HCT116 (cell line): ENCODE measurements at regions not wholly inside any gene's neighbourhood (a gene's known extent, or its start where the extent isn't known, plus 50 kb on each side); places are given as distances from the start of the nearest gene placed in this dataset.

Experiments used
- ATAC-seq: fragments of 200-7000 bp; cut with Tn5 transposase; 2 replicates; pipeline ENCODE4 v1.9.1; 2020; ENCODE audit warnings: mild to moderate bottlenecking, moderate library complexity
- BruUV-seq: library from RNA; stranded (reverse); fragments of 400-500 nt; replicated peaks from 2 replicates; lab custom pipeline; 2021; lab: Mats Ljungman, UMichigan
- CTCF ChIA-PET: fragments of 300-600 bp; sonication (Branson Sonifier 250); formaldehyde crosslinking; loops from one replicate; lab custom pipeline; 2021; ENCODE audit warnings: antibody characterized with exemption; lab: Charles Lee
- POLR2A ChIA-PET: fragments of 300-600, 350-600 bp; sonication (Branson Sonifier 250); formaldehyde crosslinking; loops from one replicate; lab custom pipeline; 2021; ENCODE audit warnings: antibody characterized with exemption; lab: Charles Lee
- RAD21 ChIA-PET, 2 experiments: fragments of 300-600 bp; sonication (Branson Sonifier 250); formaldehyde crosslinking; loops; one replicate each; lab custom pipeline; 2023; ENCODE audit warnings: low total read pairs in 2 of 2; ENCODE audit not compliant: uncharacterized antibody in 2 of 2, unreplicated experiment in 2 of 2, low non-redundant PET in 1 of 2; lab: Charles Lee
- DNase-seq: peaks from one replicate; pipeline ENCODE4 v3.0.0-alpha.2; 2010; ENCODE audit warnings: low read depth, low spot score
- H2AFZ ChIP-seq: fragments of 200-600 bp; shearing (Covaris generic), sonication (generic); 2 replicates; pipeline ENCODE4 v1.6.1; 2017; ENCODE audit warnings: low read depth, mixed run types, mixed read lengths, antibody characterized with exemption, low read length; ENCODE audit not compliant: poor library complexity, severe bottlenecking
- H3K27ac ChIP-seq: 2 replicates; pipeline ENCODE4 v1.5.1; 2012; ENCODE audit warnings: low read depth, low read length
- H3K27me3 ChIP-seq: fragments of 200-600 bp; sonication (generic); 2 replicates; pipeline ENCODE4 v1.6.1; 2016; ENCODE audit warnings: mixed run types, low read length, mixed read lengths; ENCODE audit not compliant: insufficient read depth
- H3K36me3 ChIP-seq, 2 experiments: fragments of 200-500 bp in 1 of 2; fragments of 200-600 bp in 1 of 2; sonication (Bioruptor generic) in 1 of 2; sonication (generic) in 1 of 2; 2 replicates each; pipeline versions ENCODE4 v1.5.1 to v1.6.1; 2014 to 2016; ENCODE audit warnings: low read length in 2 of 2, inconsistent platforms in 1 of 2, mixed read lengths in 1 of 2, mixed run types in 1 of 2; ENCODE audit not compliant: insufficient read depth in 2 of 2, control insufficient read depth in 1 of 2
- H3K4me1 ChIP-seq, 2 experiments: fragments of 200-600 bp in 1 of 2; sonication (generic) in 1 of 2; 2 replicates each; pipeline versions ENCODE4 v1.5.1 to v1.6.1; 2012 to 2017; ENCODE audit warnings: low read length in 2 of 2, inconsistent platforms in 1 of 2, mild to moderate bottlenecking in 1 of 2, mixed read lengths in 1 of 2, mixed run types in 1 of 2, moderate library complexity in 1 of 2; ENCODE audit not compliant: insufficient read depth in 2 of 2, control insufficient read depth in 1 of 2
- H3K4me2 ChIP-seq: fragments of 200-600 bp; sonication (generic); 2 replicates; pipeline ENCODE4 v1.6.1; 2017; ENCODE audit warnings: mixed run types, low read length, mixed read lengths
- H3K4me3 ChIP-seq, 2 experiments: fragments of 200-600 bp in 1 of 2; sonication (generic) in 1 of 2; replicated peaks in 1 of 2; 2 replicates each; pipeline ENCODE4 v1.5.1; 2011 to 2016; ENCODE audit warnings: low read length in 2 of 2, control low read depth in 1 of 2, low read depth in 1 of 2, mild to moderate bottlenecking in 1 of 2, mixed read lengths in 1 of 2, mixed run types in 1 of 2
- H3K79me2 ChIP-seq: fragments of 200-600 bp; sonication (generic); 2 replicates; pipeline ENCODE4 v1.6.1; 2017; ENCODE audit warnings: mild to moderate bottlenecking, mixed run types, low read length, moderate library complexity, mixed read lengths; ENCODE audit not compliant: insufficient read depth
- H3K9ac ChIP-seq: fragments of 200-600 bp; sonication (generic); 2 replicates; pipeline ENCODE4 v1.6.1; 2016; ENCODE audit warnings: low read length, mixed read lengths
- H3K9me2 ChIP-seq: fragments of 200-600 bp; sonication (generic), shearing (Covaris generic); 2 replicates; pipeline ENCODE4 v1.6.1; 2017; ENCODE audit warnings: mixed run types, mild to moderate bottlenecking, moderate library complexity; ENCODE audit not compliant: insufficient read depth
- H3K9me3 ChIP-seq, 2 experiments: fragments of 200-500 bp in 1 of 2; fragments of 200-600 bp in 1 of 2; sonication (Bioruptor generic) in 1 of 2; sonication (generic) in 1 of 2; 2 replicates each; pipeline ENCODE4 v1.6.1; 2014 to 2017; ENCODE audit warnings: low read length in 2 of 2, mixed read lengths in 2 of 2, inconsistent platforms in 1 of 2, low read depth in 1 of 2, mild to moderate bottlenecking in 1 of 2, mixed run types in 1 of 2, moderate library complexity in 1 of 2; ENCODE audit not compliant: control insufficient read depth in 1 of 2, insufficient read depth in 1 of 2
- H4K20me1 ChIP-seq: fragments of 200-600 bp; sonication (generic), shearing (Covaris generic); 2 replicates; pipeline ENCODE4 v1.6.1; 2017; ENCODE audit warnings: mixed run types, mild to moderate bottlenecking, moderate library complexity; ENCODE audit not compliant: insufficient read depth
- CBX3 ChIP-seq: IDR thresholded peaks from 2 replicates; pipeline ENCODE4 v1.6.1; 2012; ENCODE audit warnings: low read depth
- CEBPB ChIP-seq: IDR thresholded peaks from 2 replicates; pipeline ENCODE4 v1.6.1; 2012; ENCODE audit warnings: low read depth
- EGR1 ChIP-seq: IDR thresholded peaks from 2 replicates; pipeline ENCODE4 v1.6.1; 2012; ENCODE audit warnings: low read depth
- EZH2 ChIP-seq: fragments of 200-600 bp; sonication (generic); IDR thresholded peaks from 2 replicates; pipeline ENCODE4 v1.6.1; 2017; ENCODE audit warnings: antibody characterized with exemption, mixed run types
- EZH2phosphoT487 ChIP-seq: fragments of 200-600 bp; IDR thresholded peaks from 2 replicates; pipeline ENCODE4 v1.6.1; 2018; ENCODE audit warnings: antibody characterized with exemption, borderline replicate concordance
- FOSL1 ChIP-seq: IDR thresholded peaks from 2 replicates; pipeline ENCODE4 v1.6.1; 2012; ENCODE audit warnings: low read depth
- POLR2A ChIP-seq: IDR thresholded peaks from 2 replicates; pipeline ENCODE4 v1.7.0; 2011; ENCODE audit warnings: borderline replicate concordance; ENCODE audit not compliant: insufficient read depth, insufficient read length; ENCODE audit errors: extremely low read depth
- POLR2AphosphoS5 ChIP-seq: IDR thresholded peaks from 2 replicates; pipeline ENCODE4 v1.6.1; 2011; ENCODE audit warnings: mild to moderate bottlenecking, low read depth, low read length, moderate library complexity
- SIN3A ChIP-seq: IDR thresholded peaks from 2 replicates; pipeline ENCODE4 v1.6.1; 2012; ENCODE audit warnings: low read depth
- SP1 ChIP-seq: IDR thresholded peaks from 2 replicates; pipeline ENCODE4 v1.6.1; 2012; ENCODE audit warnings: low read depth
- SRF ChIP-seq: IDR thresholded peaks from 2 replicates; pipeline ENCODE4 v1.6.1; 2012; ENCODE audit warnings: low read depth
- TCF7L2 ChIP-seq: IDR thresholded peaks from 2 replicates; pipeline ENCODE4 v1.7.0; 2011; ENCODE audit warnings: borderline replicate concordance, inconsistent platforms; ENCODE audit not compliant: insufficient read depth, insufficient read length; ENCODE audit errors: extremely low read depth
- YY1 ChIP-seq: IDR thresholded peaks from 2 replicates; pipeline ENCODE4 v1.6.1; 2011; ENCODE audit warnings: low read length, low read depth, moderate library complexity, mild to moderate bottlenecking; ENCODE audit not compliant: insufficient replicate concordance; ENCODE audit errors: extremely low read depth
- ZBTB33 ChIP-seq: IDR thresholded peaks from 2 replicates; pipeline ENCODE4 v1.6.1; 2011; ENCODE audit warnings: mild to moderate bottlenecking, low read length, moderate library complexity; ENCODE audit not compliant: insufficient replicate concordance; ENCODE audit errors: extremely low read depth
- ZNF274 ChIP-seq: fragments of 200-500 bp; sonication (Bioruptor generic); IDR thresholded peaks from 2 replicates; pipeline ENCODE4 v1.6.1; 2014; ENCODE audit warnings: mild to moderate bottlenecking, low read depth, low read length, inconsistent platforms
- intact Hi-C: fragments of 100-400 bp; cut with micrococcal nuclease; formaldehyde crosslinking; loops from 2 replicates; pipeline ENCODE4 v1.10.0; 2022
- TF ChIP-seq, protein P1 (sequence below): IDR thresholded peaks from 2 replicates; pipeline ENCODE4 v1.6.1; 2012
- TF ChIP-seq, protein P2 (sequence below): IDR thresholded peaks from 2 replicates; pipeline ENCODE4 v1.6.1; 2012; ENCODE audit warnings: low read depth
- TF ChIP-seq, protein P3 (sequence below), 3 experiments: fragments of 200-600 bp in 1 of 3; sonication (generic) in 1 of 3; IDR thresholded peaks in 2 of 3; conservative IDR thresholded peaks in 1 of 3; 2 replicates each; pipeline ENCODE4 v1.5.1; 2012 to 2017; ENCODE audit warnings: low read depth in 2 of 3, low read length in 2 of 3, antibody characterized with exemption in 1 of 3, borderline replicate concordance in 1 of 3, control low read depth in 1 of 3, mild to moderate bottlenecking in 1 of 3, mixed read lengths in 1 of 3, mixed run types in 1 of 3, moderate library complexity in 1 of 3; ENCODE audit not compliant: insufficient read depth in 1 of 3

DNA sequence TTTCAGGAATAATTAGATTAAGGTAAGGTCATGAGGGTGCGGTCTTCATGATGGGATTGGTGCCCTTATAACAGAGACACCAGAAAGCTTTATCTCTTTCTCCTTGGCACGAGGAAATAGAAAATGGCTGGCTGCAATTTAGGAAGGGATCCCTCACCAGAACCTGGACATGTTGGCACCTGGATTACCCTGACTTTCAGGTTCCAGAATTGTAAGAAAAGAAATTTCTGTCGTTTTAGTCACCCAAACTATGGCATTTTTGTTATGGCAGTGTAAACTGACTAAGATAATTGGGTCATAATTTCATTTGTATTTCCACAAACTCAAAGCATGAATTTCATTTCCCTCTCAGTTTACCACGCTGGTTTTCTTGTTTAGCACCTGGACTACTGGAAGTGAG is 473.6 kb downstream of the PTH2R start:
- Histone ChIP-seq H3K9ac (no peak overlapping the region), H3K27ac (no peak overlapping the region), H3K27me3 (no peaks in the 10 kb centered on the region), H3K4me1 (no peaks in the 10 kb centered on the region), H3K4me2 (no peak overlapping the region), H2AFZ (no peak overlapping the region), H4K20me1 (no peaks in the 10 kb centered on the region), H3K9me2 (no peaks in the 10 kb centered on the region), H3K4me3 (no peak overlapping the region), H3K36me3 (no peaks in the 10 kb centered on the region), H3K79me2 (no peaks in the 10 kb centered on the region), H3K9me3 (no peaks in the 10 kb centered on the region)
- CTCF ChIA-PET, result no interaction called here
- ATAC-seq, result no peak
- TF ChIP-seq YY1, result no peak
- no peak for TF ChIP-seq SP1
- no peak for TF ChIP-seq POLR2A
- no peak for TF ChIP-seq SRF
- no peak for TF ChIP-seq FOSL1
- TF ChIP-seq, protein P1, sequence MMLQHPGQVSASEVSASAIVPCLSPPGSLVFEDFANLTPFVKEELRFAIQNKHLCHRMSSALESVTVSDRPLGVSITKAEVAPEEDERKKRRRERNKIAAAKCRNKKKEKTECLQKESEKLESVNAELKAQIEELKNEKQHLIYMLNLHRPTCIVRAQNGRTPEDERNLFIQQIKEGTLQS, result no peak
- TF ChIP-seq SIN3A, result no peak
- TF ChIP-seq EZH2phosphoT487, result no peak
- no peak for TF ChIP-seq EGR1
- TF ChIP-seq, protein P2, sequence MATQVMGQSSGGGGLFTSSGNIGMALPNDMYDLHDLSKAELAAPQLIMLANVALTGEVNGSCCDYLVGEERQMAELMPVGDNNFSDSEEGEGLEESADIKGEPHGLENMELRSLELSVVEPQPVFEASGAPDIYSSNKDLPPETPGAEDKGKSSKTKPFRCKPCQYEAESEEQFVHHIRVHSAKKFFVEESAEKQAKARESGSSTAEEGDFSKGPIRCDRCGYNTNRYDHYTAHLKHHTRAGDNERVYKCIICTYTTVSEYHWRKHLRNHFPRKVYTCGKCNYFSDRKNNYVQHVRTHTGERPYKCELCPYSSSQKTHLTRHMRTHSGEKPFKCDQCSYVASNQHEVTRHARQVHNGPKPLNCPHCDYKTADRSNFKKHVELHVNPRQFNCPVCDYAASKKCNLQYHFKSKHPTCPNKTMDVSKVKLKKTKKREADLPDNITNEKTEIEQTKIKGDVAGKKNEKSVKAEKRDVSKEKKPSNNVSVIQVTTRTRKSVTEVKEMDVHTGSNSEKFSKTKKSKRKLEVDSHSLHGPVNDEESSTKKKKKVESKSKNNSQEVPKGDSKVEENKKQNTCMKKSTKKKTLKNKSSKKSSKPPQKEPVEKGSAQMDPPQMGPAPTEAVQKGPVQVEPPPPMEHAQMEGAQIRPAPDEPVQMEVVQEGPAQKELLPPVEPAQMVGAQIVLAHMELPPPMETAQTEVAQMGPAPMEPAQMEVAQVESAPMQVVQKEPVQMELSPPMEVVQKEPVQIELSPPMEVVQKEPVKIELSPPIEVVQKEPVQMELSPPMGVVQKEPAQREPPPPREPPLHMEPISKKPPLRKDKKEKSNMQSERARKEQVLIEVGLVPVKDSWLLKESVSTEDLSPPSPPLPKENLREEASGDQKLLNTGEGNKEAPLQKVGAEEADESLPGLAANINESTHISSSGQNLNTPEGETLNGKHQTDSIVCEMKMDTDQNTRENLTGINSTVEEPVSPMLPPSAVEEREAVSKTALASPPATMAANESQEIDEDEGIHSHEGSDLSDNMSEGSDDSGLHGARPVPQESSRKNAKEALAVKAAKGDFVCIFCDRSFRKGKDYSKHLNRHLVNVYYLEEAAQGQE, result no peak
- no peak for TF ChIP-seq CBX3
- TF ChIP-seq TCF7L2, result no peak
- TF ChIP-seq ZBTB33, result no peak
- TF ChIP-seq, protein P3, sequence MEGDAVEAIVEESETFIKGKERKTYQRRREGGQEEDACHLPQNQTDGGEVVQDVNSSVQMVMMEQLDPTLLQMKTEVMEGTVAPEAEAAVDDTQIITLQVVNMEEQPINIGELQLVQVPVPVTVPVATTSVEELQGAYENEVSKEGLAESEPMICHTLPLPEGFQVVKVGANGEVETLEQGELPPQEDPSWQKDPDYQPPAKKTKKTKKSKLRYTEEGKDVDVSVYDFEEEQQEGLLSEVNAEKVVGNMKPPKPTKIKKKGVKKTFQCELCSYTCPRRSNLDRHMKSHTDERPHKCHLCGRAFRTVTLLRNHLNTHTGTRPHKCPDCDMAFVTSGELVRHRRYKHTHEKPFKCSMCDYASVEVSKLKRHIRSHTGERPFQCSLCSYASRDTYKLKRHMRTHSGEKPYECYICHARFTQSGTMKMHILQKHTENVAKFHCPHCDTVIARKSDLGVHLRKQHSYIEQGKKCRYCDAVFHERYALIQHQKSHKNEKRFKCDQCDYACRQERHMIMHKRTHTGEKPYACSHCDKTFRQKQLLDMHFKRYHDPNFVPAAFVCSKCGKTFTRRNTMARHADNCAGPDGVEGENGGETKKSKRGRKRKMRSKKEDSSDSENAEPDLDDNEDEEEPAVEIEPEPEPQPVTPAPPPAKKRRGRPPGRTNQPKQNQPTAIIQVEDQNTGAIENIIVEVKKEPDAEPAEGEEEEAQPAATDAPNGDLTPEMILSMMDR (IDR thresholded peaks at IDR 0.05 in 2 of 3, conservative IDR thresholded peaks at IDR 0.05 in 1 of 3; ENCODE audit: borderline replicate concordance in 1 of 3, insufficient read depth in 1 of 3, low read depth in 2 of 3, low read length in 2 of 3), result no peak
- TF ChIP-seq EZH2, result no peak
- TF ChIP-seq POLR2AphosphoS5, result no peak
- no peak for TF ChIP-seq CEBPB
- no peak for TF ChIP-seq ZNF274
- DNase-seq, result no peak
- BruUV-seq, result no TSS peak
- intact Hi-C loops, result no loop called here
- RAD21 ChIA-PET, result no interaction called here
- POLR2A ChIA-PET, result no interaction called here
